SK-N-SH treated with all-trans-retinoic acid at 6 μM for 48 hours (cell line): ENCODE measurements at regions not wholly inside any gene's neighbourhood (a gene's known extent, or its start where the extent isn't known, plus 50 kb on each side); places are given as distances from the start of the nearest gene placed in this dataset.

Source experiments
- CREB5 ChIP-seq: fragments of 250-450 bp; sonication (Bioruptor Pico); IDR thresholded peaks from 2 replicates; pipeline ENCODE4 v1.5.1; 2020; ENCODE audit warnings: low read depth, mild to moderate bottlenecking, moderate library complexity
- CSDC2 ChIP-seq: fragments of 250-450 bp; sonication (Bioruptor Pico); IDR thresholded peaks from 2 replicates; pipeline ENCODE4 v1.5.0; 2020; ENCODE audit warnings: mild to moderate bottlenecking, moderate library complexity
- CSRNP3 ChIP-seq: fragments of 250-450 bp; sonication (Bioruptor Pico); IDR thresholded peaks from 2 replicates; pipeline ENCODE4 v1.5.1; 2021; ENCODE audit warnings: mild to moderate bottlenecking, moderate library complexity
- ESRRG ChIP-seq: fragments of 250-450 bp; sonication (Bioruptor Pico); IDR thresholded peaks from 2 replicates; pipeline ENCODE4 v1.6.1; 2021; ENCODE audit warnings: mild to moderate bottlenecking
- PATZ1 ChIP-seq: fragments of 250-450 bp; sonication (Bioruptor Pico); IDR thresholded peaks from 2 replicates; pipeline ENCODE4 v1.8.0; 2020; ENCODE audit warnings: mild to moderate bottlenecking, moderate library complexity, borderline replicate concordance
- POU6F1 ChIP-seq: fragments of 250-450 bp; sonication (Bioruptor Pico); IDR thresholded peaks from 2 replicates; pipeline ENCODE4 v1.8.0; 2021; ENCODE audit warnings: low read depth, mild to moderate bottlenecking, moderate library complexity, borderline replicate concordance
- TCF4 ChIP-seq: fragments of 250-450 bp; sonication (Bioruptor Pico); IDR thresholded peaks from 2 replicates; pipeline ENCODE4 v1.8.0; 2021; ENCODE audit warnings: mild to moderate bottlenecking, moderate library complexity, borderline replicate concordance
- ZC3H10 ChIP-seq: fragments of 250-450 bp; sonication (Bioruptor Pico); IDR thresholded peaks from 2 replicates; pipeline ENCODE4 v1.5.1; 2021; ENCODE audit warnings: mild to moderate bottlenecking, moderate library complexity
- ZFP3 ChIP-seq: fragments of 250-450 bp; sonication (Bioruptor Pico); IDR thresholded peaks from 2 replicates; pipeline ENCODE4 v1.5.0; 2020; ENCODE audit warnings: mild to moderate bottlenecking, moderate library complexity
- ZNF565 ChIP-seq: fragments of 450-650 bp; formaldehyde crosslinking; conservative IDR thresholded peaks from 2 replicates; pipeline ENCODE4 v1.5.0; 2020; ENCODE audit warnings: low read depth, mild to moderate bottlenecking, moderate library complexity

GRCh38 chr9:38256461-38256860 lies 136.0 kb upstream of the ALDH1B1 start:
- TF ChIP-seq PATZ1 (CRISPR knock-in tag) (no peak), TCF4 (CRISPR knock-in tag) (no peak), CSDC2 (no peak), CSRNP3 (no peak), ESRRG (no peak), ZC3H10 (no peak), ZFP3 (CRISPR knock-in tag) (no peak), CREB5 (CRISPR knock-in tag) (no peak), POU6F1 (CRISPR knock-in tag) (no peak), ZNF565 (no peak)
